GM12874 (cell line): ENCODE measurements at regions not wholly inside any gene's neighbourhood (a gene's known extent, or its start where the extent isn't known, plus 50 kb on each side); places are given as distances from the start of the nearest gene placed in this dataset.

Experiments
- TF ChIP-seq, protein P1 (sequence below): IDR thresholded peaks from 2 replicates; pipeline ENCODE4 v1.5.1; 2011; ENCODE audit warnings: low read depth, mild to moderate bottlenecking, control low read depth, low read length, moderate library complexity; ENCODE audit not compliant: insufficient read depth

DNA sequence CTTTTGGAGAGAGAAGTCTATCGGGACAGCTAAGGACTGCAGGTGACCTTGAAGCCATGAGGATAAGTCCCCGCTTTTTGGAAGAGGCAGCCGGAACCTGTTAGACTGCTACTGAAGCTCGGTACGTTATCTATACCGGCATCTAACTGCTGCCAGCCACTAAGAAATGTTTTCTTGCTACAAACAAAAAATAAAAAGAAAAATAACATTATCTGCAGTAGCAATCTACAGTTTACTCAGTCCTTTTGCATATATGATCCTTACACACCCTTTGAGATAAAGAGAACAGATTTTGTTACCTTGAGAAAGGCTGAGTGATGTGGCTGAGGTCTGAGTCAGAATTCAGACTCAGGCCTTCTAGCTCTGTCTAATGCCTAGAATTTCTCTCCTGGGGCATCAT is 314.6 kb downstream of the CDH26 start:
- TF ChIP-seq, protein P1, sequence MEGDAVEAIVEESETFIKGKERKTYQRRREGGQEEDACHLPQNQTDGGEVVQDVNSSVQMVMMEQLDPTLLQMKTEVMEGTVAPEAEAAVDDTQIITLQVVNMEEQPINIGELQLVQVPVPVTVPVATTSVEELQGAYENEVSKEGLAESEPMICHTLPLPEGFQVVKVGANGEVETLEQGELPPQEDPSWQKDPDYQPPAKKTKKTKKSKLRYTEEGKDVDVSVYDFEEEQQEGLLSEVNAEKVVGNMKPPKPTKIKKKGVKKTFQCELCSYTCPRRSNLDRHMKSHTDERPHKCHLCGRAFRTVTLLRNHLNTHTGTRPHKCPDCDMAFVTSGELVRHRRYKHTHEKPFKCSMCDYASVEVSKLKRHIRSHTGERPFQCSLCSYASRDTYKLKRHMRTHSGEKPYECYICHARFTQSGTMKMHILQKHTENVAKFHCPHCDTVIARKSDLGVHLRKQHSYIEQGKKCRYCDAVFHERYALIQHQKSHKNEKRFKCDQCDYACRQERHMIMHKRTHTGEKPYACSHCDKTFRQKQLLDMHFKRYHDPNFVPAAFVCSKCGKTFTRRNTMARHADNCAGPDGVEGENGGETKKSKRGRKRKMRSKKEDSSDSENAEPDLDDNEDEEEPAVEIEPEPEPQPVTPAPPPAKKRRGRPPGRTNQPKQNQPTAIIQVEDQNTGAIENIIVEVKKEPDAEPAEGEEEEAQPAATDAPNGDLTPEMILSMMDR, result no peak

DNA sequence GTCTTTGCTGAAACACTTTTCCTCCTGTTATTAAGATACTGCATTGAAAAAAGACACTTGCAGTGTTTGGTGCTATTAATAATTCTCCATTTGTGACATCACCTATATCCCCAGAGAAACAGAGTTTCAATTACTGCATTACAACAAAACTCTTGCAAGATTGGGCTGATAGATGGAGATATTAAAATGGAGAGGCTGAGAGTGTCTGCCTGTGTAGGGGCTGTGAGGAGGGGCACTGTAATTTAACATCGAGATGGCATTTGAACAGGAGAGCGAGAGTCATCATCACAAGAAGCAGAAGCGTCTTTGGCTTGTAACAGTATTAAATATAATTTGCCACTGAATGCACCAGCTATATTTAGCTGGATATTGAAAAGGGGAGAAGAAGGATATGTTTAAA is 316.5 kb downstream of the CDH26 start:
- TF ChIP-seq, protein P1, result no peak

DNA sequence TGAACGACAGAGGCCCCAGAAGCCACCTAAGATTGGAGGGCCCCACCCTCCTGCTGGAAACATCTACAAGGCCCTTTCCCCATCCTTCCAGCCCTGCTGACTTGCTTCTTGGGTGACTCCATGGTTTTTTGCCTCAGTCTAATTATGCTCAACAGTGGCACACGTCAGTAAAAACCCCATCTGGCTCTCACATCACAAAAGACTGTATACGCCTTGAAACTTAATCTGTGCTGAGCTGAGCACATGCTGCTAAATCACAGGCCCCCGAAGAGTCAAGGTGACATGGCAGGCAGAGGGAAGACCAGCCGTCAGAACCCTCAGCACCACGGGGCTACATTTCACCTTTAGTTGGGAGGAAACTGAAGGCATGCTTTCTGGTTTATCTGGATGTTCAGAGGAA is 323.1 kb downstream of the CDH26 start:
- TF ChIP-seq, protein P1, result no peak

DNA sequence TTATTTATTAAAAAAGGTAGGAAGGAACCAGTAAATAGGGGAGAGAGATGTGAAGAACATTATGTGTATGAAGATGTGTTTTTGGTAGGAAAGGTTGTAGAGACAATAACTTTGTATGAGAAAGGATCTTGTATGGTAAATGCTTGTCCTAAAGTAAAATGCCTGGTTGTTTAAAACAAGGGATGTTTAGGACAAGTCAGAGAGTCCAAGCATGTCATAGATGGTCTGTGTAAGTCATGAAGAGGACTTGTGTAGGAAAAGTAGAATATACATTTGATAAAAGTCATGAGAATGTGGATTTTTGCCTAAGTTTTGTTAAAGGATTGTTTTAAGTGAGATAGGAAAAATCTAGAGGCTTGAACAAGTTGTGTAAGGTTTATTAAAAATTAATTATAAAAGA is 325.1 kb downstream of the CDH26 start:
- TF ChIP-seq, protein P1, result no peak

DNA sequence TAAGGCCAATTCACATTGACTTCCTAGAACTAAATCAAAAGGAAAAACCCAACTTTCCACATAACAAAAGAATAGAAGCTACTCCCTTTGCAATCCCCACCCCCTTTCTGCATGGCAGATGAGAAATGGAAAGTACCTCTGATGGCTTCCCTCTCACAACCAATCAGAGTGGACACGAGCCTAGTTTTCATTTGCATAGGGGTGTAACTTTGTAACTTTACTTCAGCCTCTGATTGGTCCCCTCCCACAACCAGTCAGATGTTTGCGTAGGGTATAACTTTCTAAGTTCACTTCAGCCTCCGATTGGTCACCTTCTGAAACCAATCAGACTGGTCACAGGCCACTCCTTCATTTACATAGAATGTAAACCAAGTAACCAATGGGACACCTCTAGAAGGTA is 328.5 kb downstream of the CDH26 start:
- TF ChIP-seq, protein P1, result no peak

DNA sequence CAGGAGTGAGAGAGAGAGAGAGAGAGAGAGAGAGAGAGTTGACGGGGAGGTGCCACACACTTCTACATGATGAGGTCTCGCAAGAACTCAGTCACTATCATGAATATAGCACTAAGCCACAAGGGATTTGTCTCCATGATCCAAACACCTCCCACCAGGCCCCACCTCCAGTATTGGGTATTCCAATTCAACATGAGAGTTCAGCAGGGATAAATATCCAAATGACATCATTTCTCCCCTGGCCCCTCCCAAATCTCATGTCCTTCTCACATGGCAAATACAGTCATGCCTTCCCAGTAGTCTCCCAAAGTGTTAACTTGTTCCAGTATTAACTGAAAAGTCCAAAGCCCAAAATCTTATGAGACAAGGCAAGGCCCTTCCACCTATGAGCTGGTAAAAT is 330.7 kb downstream of the CDH26 start:
- TF ChIP-seq, protein P1, result no peak

DNA sequence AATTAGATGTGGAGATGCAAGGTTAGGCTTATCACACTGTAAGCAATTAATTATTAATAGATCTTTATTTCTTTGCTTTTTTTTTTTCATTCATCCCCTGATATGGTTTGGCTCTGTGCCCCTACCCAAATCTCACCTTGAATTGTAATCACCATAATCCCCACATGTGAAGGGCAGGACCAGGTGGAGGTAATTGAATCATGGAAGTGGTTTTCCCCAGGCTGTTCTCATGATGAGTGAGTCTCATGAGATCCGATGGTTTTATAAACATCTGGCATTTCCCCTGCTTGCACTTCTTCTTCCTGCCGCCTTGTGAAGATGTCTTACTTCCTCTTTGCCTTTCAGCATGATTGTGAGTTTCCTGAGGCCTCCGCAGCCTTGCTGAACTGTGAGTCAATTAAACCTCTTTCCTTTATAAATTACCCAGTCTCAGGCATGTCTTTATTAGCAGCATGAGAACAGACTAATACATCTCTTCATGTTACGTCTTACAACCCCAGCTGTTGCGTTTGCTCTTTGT is 333.8 kb downstream of the CDH26 start:
- TF ChIP-seq, protein P1, result no peak
